K562 (cell line): ENCODE measurements at regions not wholly inside any gene's neighbourhood (a gene's known extent, or its start where the extent isn't known, plus 50 kb on each side); places are given as distances from the start of the nearest gene placed in this dataset.

ENCODE experiments used
- ADNP ChIP-seq: fragments of 200-800 bp; sonication (Bioruptor generic); IDR thresholded peaks from 2 replicates; pipeline ENCODE4 v1.6.1; 2016; ENCODE audit warnings: missing genetic modification characterization, missing compliant biosample characterization
- ARID2 ChIP-seq: fragments of 450-650 bp; IDR thresholded peaks from 2 replicates; pipeline ENCODE4 v1.6.1; 2017; ENCODE audit warnings: antibody characterized with exemption, mild to moderate bottlenecking
- ETS2 ChIP-seq: IDR thresholded peaks from 2 replicates; pipeline ENCODE4 v1.6.1; 2016; ENCODE audit warnings: borderline replicate concordance, missing genetic modification characterization, mild to moderate bottlenecking, moderate library complexity, missing compliant biosample characterization; ENCODE audit not compliant: poor library complexity, severe bottlenecking
- FOXJ2 ChIP-seq: fragments of 200-800 bp; sonication (Bioruptor generic); IDR thresholded peaks from 2 replicates; pipeline ENCODE4 v1.6.1; 2016; ENCODE audit warnings: missing genetic modification characterization, missing compliant biosample characterization
- HNRNPH1 ChIP-seq: fragments of 200-400 bp; formaldehyde crosslinking; optimal IDR thresholded peaks from 2 replicates; pipeline ENCODE3; 2017; ENCODE audit warnings: low read depth, mild to moderate bottlenecking, low read length, moderate library complexity
- IFI16 ChIP-seq: fragments of 250-450 bp; sonication (Bioruptor Pico); IDR thresholded peaks from 2 replicates; pipeline ENCODE4 v2.1.2; 2022; ENCODE audit warnings: mild to moderate bottlenecking, inconsistent platforms
- LARP7 ChIP-seq: fragments of 450-650 bp; IDR thresholded peaks from 2 replicates; pipeline ENCODE4 v1.6.1; 2016
- MTA3 ChIP-seq: fragments of 450-650 bp; formaldehyde crosslinking; IDR thresholded peaks from 2 replicates; pipeline ENCODE4 v1.6.1; 2017; ENCODE audit warnings: mild to moderate bottlenecking, borderline replicate concordance
- PURB ChIP-seq: sonication (generic); formaldehyde crosslinking; IDR thresholded peaks from 2 replicates; pipeline ENCODE4 v1.9.0; 2021; ENCODE audit warnings: low read depth, mild to moderate bottlenecking, missing genetic modification reagents
- SETDB1 ChIP-seq: IDR thresholded peaks from one replicate; pipeline ENCODE4 v1.6.1; 2012; ENCODE audit warnings: low read length, control low read depth, inconsistent platforms
- SIN3B ChIP-seq: fragments of 450-650 bp; IDR thresholded peaks from 2 replicates; pipeline ENCODE4 v1.6.1; 2017; ENCODE audit warnings: low read depth, mild to moderate bottlenecking, moderate library complexity
- ZBTB8A ChIP-seq: fragments of 450-650 bp; IDR thresholded peaks from 2 replicates; pipeline ENCODE4 v1.6.1; 2018; ENCODE audit warnings: mild to moderate bottlenecking, moderate library complexity; ENCODE audit not compliant: partially characterized antibody
- ZFP36 ChIP-seq: fragments of 150-350 bp; IDR thresholded peaks from 2 replicates; pipeline ENCODE4 v1.6.1; 2018; ENCODE audit warnings: low read length, low read depth; ENCODE audit not compliant: partially characterized antibody
- ZNF146 ChIP-seq: IDR thresholded peaks from one replicate; pipeline ENCODE4 v1.6.1; 2018; ENCODE audit warnings: missing compliant biosample characterization; ENCODE audit not compliant: unreplicated experiment
- ZNF282 ChIP-seq: sonication (generic); formaldehyde crosslinking; IDR thresholded peaks from 2 replicates; pipeline ENCODE4 v1.8.1; 2023; ENCODE audit warnings: missing genetic modification reagents
- ZNF316 ChIP-seq: fragments of 450-650 bp; IDR thresholded peaks from 2 replicates; pipeline ENCODE4 v1.6.1; 2016
- ZNF764 ChIP-seq: fragments of 250-450 bp; sonication (Bioruptor Pico); IDR thresholded peaks from 2 replicates; pipeline ENCODE4 v1.4.0; 2020; ENCODE audit warnings: low read depth, mild to moderate bottlenecking, moderate library complexity
- TF ChIP-seq, protein P1 (sequence below), 2 experiments: fragments of 450-650 bp; IDR thresholded peaks; 2 replicates each; pipeline ENCODE4 v1.6.1; 2016; ENCODE audit warnings: mild to moderate bottlenecking in 2 of 2, borderline replicate concordance in 1 of 2, low read depth in 1 of 2, moderate library complexity in 1 of 2
- TF ChIP-seq, protein P2 (sequence below): IDR thresholded peaks from 2 replicates; pipeline ENCODE4 v1.6.1; 2011; ENCODE audit not compliant: insufficient read length; ENCODE audit errors: extremely low read depth

DNA sequence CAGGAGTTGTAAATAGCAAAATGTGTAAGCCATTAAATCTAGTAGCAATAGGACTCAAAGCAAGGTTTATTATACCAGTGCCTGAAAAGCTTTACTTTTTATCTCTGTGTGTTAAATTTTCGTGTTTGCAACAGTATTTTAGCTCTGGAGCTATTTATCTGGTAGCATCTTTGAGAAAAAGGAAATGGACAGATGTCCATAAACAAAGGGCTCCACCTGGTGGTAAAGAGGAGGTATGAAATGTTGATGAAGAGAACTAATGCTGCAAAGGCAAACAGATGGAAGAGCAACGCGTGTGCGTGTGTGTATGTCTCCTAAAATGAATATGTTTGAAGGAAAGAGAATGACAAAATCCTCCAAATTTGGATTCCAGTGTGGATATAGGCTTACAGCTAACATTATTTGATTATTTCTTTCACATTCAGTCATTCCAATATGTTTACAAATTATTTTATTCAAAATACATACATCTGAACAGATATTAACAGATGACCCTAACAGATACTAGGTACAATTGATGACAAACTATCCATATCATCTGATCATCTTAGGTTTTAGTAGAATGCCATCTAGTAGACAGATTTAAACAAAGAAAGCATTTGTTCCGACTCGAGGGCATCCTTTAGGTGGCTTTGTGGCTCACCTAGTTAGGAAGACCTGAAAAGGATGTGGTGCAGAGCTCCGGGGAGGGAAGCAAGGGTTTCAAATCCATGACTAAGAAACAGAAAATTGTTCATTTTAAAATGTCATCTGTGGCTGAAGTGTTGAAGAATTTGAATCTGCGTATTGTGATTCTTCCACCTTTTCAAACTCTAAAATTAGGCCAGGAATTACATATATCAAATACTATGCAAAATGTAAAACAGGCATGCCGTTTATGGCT is 383.3 kb downstream of the MTX2 start (continued):
- TF ChIP-seq ZNF764 (CRISPR knock-in tag) (no peak), ARID2 (0 out of 2 replicates have a peak, but pooled peaks have one; percentile 21), MTA3 (no peak), ZNF146 (no peak), FOXJ2 (peak; percentile 61; the same call in 1 of the 2 replicates), PURB (no peak), ADNP (tag) (no peak), SIN3B (no peak), ZBTB8A (no peak), LARP7 (no peak), HNRNPH1 (no peak), ZNF282 (no peak), IFI16 (no peak), ETS2 (no peak), ZFP36 (no peak), ZNF316 (no peak), SETDB1 (no peak)
- TF ChIP-seq, protein P1, sequence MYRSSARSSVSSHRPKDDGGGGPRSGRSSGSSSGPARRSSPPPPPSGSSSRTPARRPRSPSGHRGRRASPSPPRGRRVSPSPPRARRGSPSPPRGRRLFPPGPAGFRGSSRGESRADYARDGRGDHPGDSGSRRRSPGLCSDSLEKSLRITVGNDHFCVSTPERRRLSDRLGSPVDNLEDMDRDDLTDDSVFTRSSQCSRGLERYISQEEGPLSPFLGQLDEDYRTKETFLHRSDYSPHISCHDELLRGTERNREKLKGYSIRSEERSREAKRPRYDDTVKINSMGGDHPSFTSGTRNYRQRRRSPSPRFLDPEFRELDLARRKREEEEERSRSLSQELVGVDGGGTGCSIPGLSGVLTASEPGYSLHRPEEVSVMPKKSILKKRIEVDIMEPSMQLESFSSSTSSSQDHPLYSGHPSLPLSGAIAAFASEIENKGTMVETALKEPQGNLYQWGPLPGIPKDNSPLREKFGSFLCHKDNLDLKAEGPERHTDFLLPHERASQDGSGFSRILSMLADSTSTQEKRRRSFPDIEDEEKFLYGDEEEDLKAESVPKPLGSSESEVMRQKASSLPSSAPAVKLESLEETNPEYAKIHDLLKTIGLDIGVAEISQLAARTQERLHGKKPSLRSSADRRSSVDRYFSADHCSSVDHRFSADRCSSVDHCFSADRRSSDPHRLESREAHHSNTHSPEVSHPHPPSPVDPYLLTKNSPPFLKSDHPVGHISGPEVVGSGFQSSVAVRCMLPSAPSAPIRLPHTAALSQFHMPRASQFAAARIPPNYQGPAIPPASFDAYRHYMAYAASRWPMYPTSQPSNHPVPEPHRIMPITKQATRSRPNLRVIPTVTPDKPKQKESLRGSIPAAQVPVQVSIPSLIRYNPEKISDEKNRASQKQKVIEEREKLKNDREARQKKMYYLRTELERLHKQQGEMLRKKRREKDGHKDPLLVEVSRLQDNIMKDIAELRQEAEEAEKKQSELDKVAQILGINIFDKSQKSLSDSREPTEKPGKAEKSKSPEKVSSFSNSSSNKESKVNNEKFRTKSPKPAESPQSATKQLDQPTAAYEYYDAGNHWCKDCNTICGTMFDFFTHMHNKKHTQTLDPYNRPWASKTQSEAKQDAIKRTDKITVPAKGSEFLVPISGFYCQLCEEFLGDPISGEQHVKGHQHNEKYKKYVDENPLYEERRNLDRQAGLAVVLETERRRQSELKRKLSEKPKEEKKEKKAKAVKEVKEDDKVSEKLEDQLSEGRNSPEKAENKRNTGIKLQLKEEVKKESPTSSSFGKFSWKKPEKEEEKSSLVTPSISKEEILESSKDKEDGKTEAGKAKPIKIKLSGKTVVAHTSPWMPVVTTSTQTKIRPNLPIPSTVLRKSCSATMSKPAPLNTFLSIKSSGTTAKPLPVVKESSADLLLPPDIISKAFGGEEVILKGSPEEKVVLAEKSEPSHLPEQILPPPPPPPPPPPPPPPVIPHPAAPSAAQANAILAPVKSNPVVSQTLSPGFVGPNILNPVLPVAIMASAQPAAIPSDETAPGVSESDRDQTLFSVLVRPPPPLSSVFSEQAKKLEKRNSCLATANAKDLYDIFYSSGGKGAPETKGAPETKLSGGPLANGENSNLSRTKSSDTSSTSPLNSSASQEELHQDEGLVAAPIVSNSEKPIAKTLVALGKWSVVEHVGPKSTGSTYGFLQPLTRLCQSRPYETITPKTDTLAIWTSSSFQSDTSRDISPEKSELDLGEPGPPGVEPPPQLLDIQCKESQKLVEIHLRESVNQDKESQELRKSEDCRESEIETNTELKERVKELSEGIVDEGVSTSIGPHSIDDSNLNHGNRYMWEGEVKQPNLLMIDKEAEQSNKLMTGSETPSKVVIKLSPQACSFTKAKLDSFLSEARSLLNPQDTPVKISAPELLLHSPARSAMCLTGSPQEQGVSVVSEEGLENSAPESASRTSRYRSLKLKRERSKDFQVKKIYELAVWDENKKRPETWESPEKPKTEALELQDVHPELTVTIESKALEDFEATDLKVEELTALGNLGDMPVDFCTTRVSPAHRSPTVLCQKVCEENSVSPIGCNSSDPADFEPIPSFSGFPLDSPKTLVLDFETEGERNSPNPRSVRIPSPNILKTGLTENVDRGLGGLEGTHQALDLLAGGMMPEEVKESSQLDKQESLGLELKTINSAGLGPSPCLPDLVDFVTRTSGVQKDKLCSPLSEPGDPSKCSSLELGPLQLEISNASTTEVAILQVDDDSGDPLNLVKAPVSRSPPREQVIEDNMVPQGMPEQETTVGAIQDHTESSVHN (IDR thresholded peaks at IDR 0.05; ENCODE audit: borderline replicate concordance in 1 of 2, low read depth in 1 of 2): no peak
- TF ChIP-seq, protein P2, sequence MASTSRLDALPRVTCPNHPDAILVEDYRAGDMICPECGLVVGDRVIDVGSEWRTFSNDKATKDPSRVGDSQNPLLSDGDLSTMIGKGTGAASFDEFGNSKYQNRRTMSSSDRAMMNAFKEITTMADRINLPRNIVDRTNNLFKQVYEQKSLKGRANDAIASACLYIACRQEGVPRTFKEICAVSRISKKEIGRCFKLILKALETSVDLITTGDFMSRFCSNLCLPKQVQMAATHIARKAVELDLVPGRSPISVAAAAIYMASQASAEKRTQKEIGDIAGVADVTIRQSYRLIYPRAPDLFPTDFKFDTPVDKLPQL: no peak
